H1 (cell line): ENCODE measurements at regions not wholly inside any gene's neighbourhood (a gene's known extent, or its start where the extent isn't known, plus 50 kb on each side); places are given as distances from the start of the nearest gene placed in this dataset.

Experiments used
- EP300 ChIP-seq, 2 experiments: IDR thresholded peaks; 1 replicate in 1 of 2; 2 replicates in 1 of 2; pipeline ENCODE4 v1.6.1; 2011 to 2012; ENCODE audit warnings: low read depth in 2 of 2, low read length in 2 of 2, mild to moderate bottlenecking in 2 of 2, borderline replicate concordance in 1 of 2, inconsistent platforms in 1 of 2, moderate library complexity in 1 of 2
- EZH2 ChIP-seq: fragments of 200-600 bp; sonication (generic); IDR thresholded peaks from 2 replicates; pipeline ENCODE4 v1.7.1; 2012; ENCODE audit warnings: low read depth, mild to moderate bottlenecking, moderate library complexity, low read length, inconsistent platforms; ENCODE audit not compliant: severe bottlenecking
- RBBP5 ChIP-seq: IDR thresholded peaks from 2 replicates; pipeline ENCODE4 v1.7.1; 2012; ENCODE audit warnings: low read depth, mild to moderate bottlenecking, inconsistent platforms, low read length, moderate library complexity, borderline replicate concordance
- SRF ChIP-seq: IDR thresholded peaks from 2 replicates; pipeline ENCODE4 v1.6.1; 2011; ENCODE audit warnings: mild to moderate bottlenecking, low read depth, low read length, moderate library complexity
- TCF12 ChIP-seq: IDR thresholded peaks from 2 replicates; pipeline ENCODE4 v1.6.1; 2011; ENCODE audit warnings: low read depth, mild to moderate bottlenecking, low read length
- YY1 ChIP-seq: IDR thresholded peaks from 2 replicates; pipeline ENCODE4 v1.6.1; 2011; ENCODE audit warnings: low read depth, mild to moderate bottlenecking, low read length
- TF ChIP-seq, protein P1 (sequence below): fragments of 300-600 bp; sonication (generic); IDR thresholded peaks from 2 replicates; pipeline ENCODE4 v1.7.1; 2012; ENCODE audit warnings: low read length, moderate library complexity, mild to moderate bottlenecking, inconsistent platforms; ENCODE audit not compliant: insufficient replicate concordance

DNA sequence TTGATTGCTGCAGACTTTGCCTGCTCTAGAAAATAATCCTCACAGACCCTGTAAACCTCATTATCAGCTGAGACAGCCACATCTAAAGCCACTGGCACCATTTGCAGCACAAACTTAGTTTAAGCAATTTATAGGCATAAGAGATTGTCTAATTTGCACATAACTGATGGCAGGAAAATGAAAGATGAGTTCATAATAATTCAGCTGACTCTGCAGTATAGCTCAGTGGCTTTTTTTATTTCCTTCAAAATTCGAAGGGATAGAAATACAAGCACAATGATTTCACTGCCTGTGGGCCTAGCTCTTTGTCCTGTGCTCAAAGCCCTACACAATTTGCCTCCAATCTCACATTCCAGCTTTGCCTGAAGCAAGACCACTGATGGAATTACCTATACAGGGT lies 341.2 kb downstream of the RAD51AP2 start (continued):
- TF ChIP-seq EP300 (IDR thresholded peaks at IDR 0.05; ENCODE audit: borderline replicate concordance in 1 of 2, low read depth in 2 of 2, low read length in 2 of 2) (no peak), TCF12 (no peak), YY1 (no peak), RBBP5 (no peak), SRF (no peak), EZH2 (no peak)
- TF ChIP-seq, protein P1, sequence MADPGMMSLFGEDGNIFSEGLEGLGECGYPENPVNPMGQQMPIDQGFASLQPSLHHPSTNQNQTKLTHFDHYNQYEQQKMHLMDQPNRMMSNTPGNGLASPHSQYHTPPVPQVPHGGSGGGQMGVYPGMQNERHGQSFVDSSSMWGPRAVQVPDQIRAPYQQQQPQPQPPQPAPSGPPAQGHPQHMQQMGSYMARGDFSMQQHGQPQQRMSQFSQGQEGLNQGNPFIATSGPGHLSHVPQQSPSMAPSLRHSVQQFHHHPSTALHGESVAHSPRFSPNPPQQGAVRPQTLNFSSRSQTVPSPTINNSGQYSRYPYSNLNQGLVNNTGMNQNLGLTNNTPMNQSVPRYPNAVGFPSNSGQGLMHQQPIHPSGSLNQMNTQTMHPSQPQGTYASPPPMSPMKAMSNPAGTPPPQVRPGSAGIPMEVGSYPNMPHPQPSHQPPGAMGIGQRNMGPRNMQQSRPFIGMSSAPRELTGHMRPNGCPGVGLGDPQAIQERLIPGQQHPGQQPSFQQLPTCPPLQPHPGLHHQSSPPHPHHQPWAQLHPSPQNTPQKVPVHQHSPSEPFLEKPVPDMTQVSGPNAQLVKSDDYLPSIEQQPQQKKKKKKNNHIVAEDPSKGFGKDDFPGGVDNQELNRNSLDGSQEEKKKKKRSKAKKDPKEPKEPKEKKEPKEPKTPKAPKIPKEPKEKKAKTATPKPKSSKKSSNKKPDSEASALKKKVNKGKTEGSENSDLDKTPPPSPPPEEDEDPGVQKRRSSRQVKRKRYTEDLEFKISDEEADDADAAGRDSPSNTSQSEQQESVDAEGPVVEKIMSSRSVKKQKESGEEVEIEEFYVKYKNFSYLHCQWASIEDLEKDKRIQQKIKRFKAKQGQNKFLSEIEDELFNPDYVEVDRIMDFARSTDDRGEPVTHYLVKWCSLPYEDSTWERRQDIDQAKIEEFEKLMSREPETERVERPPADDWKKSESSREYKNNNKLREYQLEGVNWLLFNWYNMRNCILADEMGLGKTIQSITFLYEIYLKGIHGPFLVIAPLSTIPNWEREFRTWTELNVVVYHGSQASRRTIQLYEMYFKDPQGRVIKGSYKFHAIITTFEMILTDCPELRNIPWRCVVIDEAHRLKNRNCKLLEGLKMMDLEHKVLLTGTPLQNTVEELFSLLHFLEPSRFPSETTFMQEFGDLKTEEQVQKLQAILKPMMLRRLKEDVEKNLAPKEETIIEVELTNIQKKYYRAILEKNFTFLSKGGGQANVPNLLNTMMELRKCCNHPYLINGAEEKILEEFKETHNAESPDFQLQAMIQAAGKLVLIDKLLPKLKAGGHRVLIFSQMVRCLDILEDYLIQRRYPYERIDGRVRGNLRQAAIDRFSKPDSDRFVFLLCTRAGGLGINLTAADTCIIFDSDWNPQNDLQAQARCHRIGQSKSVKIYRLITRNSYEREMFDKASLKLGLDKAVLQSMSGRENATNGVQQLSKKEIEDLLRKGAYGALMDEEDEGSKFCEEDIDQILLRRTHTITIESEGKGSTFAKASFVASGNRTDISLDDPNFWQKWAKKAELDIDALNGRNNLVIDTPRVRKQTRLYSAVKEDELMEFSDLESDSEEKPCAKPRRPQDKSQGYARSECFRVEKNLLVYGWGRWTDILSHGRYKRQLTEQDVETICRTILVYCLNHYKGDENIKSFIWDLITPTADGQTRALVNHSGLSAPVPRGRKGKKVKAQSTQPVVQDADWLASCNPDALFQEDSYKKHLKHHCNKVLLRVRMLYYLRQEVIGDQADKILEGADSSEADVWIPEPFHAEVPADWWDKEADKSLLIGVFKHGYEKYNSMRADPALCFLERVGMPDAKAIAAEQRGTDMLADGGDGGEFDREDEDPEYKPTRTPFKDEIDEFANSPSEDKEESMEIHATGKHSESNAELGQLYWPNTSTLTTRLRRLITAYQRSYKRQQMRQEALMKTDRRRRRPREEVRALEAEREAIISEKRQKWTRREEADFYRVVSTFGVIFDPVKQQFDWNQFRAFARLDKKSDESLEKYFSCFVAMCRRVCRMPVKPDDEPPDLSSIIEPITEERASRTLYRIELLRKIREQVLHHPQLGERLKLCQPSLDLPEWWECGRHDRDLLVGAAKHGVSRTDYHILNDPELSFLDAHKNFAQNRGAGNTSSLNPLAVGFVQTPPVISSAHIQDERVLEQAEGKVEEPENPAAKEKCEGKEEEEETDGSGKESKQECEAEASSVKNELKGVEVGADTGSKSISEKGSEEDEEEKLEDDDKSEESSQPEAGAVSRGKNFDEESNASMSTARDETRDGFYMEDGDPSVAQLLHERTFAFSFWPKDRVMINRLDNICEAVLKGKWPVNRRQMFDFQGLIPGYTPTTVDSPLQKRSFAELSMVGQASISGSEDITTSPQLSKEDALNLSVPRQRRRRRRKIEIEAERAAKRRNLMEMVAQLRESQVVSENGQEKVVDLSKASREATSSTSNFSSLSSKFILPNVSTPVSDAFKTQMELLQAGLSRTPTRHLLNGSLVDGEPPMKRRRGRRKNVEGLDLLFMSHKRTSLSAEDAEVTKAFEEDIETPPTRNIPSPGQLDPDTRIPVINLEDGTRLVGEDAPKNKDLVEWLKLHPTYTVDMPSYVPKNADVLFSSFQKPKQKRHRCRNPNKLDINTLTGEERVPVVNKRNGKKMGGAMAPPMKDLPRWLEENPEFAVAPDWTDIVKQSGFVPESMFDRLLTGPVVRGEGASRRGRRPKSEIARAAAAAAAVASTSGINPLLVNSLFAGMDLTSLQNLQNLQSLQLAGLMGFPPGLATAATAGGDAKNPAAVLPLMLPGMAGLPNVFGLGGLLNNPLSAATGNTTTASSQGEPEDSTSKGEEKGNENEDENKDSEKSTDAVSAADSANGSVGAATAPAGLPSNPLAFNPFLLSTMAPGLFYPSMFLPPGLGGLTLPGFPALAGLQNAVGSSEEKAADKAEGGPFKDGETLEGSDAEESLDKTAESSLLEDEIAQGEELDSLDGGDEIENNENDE = no peak
